ENCODE measurements at regions not wholly inside any gene's neighbourhood (a gene's known extent, or its start where the extent isn't known, plus 50 kb on each side); places are given as distances from the start of the nearest gene placed in this dataset.

DNA sequence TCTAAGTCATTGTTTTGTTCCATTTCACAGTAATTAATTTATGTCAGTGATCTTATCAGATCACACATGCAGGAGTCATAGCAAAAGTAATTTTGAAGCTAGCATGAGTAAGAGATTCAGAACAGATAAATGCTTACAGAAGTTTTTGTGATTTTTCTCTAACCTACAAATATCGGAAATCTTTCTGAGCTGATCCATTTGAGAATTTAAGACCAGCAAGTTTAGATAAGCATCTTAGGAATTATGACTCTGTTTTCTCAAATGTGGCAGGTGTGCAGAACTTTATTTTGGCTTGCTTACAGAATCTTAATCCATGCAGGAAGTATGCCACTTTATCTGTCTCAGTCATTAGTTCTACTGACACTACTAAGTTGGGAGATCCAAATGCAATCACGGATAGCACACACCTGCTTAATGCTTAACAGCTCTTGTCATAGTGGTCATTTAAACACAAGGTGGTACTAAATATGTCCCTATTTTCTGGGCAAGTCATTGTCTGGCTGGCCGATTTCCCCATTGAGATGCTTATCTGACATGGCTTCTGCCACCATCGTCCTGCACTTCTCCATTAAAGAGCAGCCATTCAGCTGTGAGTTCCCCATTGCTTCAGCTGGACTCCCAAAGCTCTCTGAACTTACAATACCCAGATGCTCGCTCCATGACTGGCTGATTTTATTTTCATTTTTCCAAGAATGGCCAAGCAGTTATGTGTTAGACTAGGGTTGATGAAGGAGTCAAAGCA lies 305.4 kb upstream of the NUDT12 start:
- no peaks in the 10 kb centered on the region for H3K36me3 ChIP-seq (ENCODE audit: control insufficient read depth in 1 of 2, insufficient read depth in 2 of 2, low read length in 2 of 2)
- RAD21 ChIA-PET (ENCODE audit: low non-redundant PET in 1 of 2, low total read pairs in 2 of 2, uncharacterized antibody in 2 of 2, unreplicated experiment in 2 of 2): no interaction called here
- no peak overlapping the region for H2AFZ ChIP-seq (ENCODE audit: low read depth, low read length, poor library complexity, severe bottlenecking)
- H3K27me3 ChIP-seq (ENCODE audit: insufficient read depth, low read length): no peaks in the 10 kb centered on the region
- ATAC-seq (no peak), DNase-seq (ENCODE audit: low read depth, low spot score) (no peak)
- H3K4me2 ChIP-seq (ENCODE audit: low read length): no peak overlapping the region
- no peaks in the 10 kb centered on the region for H3K4me1 ChIP-seq (ENCODE audit: control insufficient read depth in 1 of 2, insufficient read depth in 2 of 2, low read length in 2 of 2)
- intact Hi-C loops (cut with micrococcal nuclease): no loop called here
- no TSS peak for BruUV-seq (replicated peaks)
- no peaks in the 10 kb centered on the region for H3K79me2 ChIP-seq (ENCODE audit: insufficient read depth, low read length)
- no peaks in the 10 kb centered on the region for H3K9me3 ChIP-seq (ENCODE audit: control insufficient read depth in 1 of 2, insufficient read depth in 1 of 2, low read depth in 1 of 2, low read length in 2 of 2)
- TF ChIP-seq CBX3 (IDR thresholded peaks at IDR 0.05; ENCODE audit: low read depth): no peak
- TF ChIP-seq EZH2 (IDR thresholded peaks at IDR 0.05): no peak
- TF ChIP-seq POLR2A (IDR thresholded peaks at IDR 0.05; ENCODE audit: borderline replicate concordance, extremely low read depth, insufficient read depth, insufficient read length): no peak
- H3K4me3 ChIP-seq (replicated peaks in 1 of 2; ENCODE audit: low read depth in 1 of 2, low read length in 2 of 2): no peak overlapping the region
- H3K9ac ChIP-seq (ENCODE audit: low read length): no peak overlapping the region
- CTCF ChIA-PET: no interaction called here
- no peak overlapping the region for H3K27ac ChIP-seq (ENCODE audit: low read depth, low read length)
- POLR2A ChIA-PET: no interaction called here
- H4K20me1 ChIP-seq (ENCODE audit: insufficient read depth): no peaks in the 10 kb centered on the region
- no peaks in the 10 kb centered on the region for H3K9me2 ChIP-seq (ENCODE audit: insufficient read depth)

DNA sequence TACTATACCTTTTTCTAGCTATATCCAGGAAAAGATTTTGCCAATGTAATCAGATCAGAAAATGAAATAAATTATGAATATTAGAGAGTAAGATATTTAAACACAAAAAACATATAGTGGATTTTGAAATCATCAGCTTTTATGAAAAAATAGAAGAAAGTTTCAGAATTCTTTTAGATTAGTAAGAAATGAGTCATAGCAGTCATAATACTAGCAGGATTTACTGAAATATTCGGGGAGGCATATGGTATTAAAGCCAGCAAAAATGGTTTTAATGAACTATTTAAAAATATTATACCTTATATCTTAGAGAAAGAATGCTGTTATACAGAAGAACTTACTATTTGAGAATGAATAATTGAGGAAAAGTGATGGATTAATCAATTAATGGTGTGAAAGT lies 303.6 kb upstream of the NUDT12 start:
- POLR2A ChIA-PET: no interaction called here
- no peak overlapping the region for H3K4me3 ChIP-seq (replicated peaks in 1 of 2; ENCODE audit: low read depth in 1 of 2, low read length in 2 of 2)
- H3K36me3 ChIP-seq (ENCODE audit: control insufficient read depth in 1 of 2, insufficient read depth in 2 of 2, low read length in 2 of 2): no peaks in the 10 kb centered on the region
- H4K20me1 ChIP-seq (ENCODE audit: insufficient read depth): no peaks in the 10 kb centered on the region
- H3K9me3 ChIP-seq (ENCODE audit: control insufficient read depth in 1 of 2, insufficient read depth in 1 of 2, low read depth in 1 of 2, low read length in 2 of 2): no peaks in the 10 kb centered on the region
- ATAC-seq (no peak), DNase-seq (ENCODE audit: low read depth, low spot score) (no peak)
- H3K4me2 ChIP-seq (ENCODE audit: low read length): no peak overlapping the region
- H3K9ac ChIP-seq (ENCODE audit: low read length): no peak overlapping the region
- no peak overlapping the region for H2AFZ ChIP-seq (ENCODE audit: low read depth, low read length, poor library complexity, severe bottlenecking)
- no peak overlapping the region for H3K27ac ChIP-seq (ENCODE audit: low read depth, low read length)
- intact Hi-C loops (cut with micrococcal nuclease): no loop called here
- no peaks in the 10 kb centered on the region for H3K27me3 ChIP-seq (ENCODE audit: insufficient read depth, low read length)
- H3K9me2 ChIP-seq (ENCODE audit: insufficient read depth): no peaks in the 10 kb centered on the region
- TF ChIP-seq JUND (IDR thresholded peaks at IDR 0.05): no peak
- TF ChIP-seq, protein P1, sequence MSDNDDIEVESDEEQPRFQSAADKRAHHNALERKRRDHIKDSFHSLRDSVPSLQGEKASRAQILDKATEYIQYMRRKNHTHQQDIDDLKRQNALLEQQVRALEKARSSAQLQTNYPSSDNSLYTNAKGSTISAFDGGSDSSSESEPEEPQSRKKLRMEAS (IDR thresholded peaks at IDR 0.05): no peak
- TF ChIP-seq, protein P2, sequence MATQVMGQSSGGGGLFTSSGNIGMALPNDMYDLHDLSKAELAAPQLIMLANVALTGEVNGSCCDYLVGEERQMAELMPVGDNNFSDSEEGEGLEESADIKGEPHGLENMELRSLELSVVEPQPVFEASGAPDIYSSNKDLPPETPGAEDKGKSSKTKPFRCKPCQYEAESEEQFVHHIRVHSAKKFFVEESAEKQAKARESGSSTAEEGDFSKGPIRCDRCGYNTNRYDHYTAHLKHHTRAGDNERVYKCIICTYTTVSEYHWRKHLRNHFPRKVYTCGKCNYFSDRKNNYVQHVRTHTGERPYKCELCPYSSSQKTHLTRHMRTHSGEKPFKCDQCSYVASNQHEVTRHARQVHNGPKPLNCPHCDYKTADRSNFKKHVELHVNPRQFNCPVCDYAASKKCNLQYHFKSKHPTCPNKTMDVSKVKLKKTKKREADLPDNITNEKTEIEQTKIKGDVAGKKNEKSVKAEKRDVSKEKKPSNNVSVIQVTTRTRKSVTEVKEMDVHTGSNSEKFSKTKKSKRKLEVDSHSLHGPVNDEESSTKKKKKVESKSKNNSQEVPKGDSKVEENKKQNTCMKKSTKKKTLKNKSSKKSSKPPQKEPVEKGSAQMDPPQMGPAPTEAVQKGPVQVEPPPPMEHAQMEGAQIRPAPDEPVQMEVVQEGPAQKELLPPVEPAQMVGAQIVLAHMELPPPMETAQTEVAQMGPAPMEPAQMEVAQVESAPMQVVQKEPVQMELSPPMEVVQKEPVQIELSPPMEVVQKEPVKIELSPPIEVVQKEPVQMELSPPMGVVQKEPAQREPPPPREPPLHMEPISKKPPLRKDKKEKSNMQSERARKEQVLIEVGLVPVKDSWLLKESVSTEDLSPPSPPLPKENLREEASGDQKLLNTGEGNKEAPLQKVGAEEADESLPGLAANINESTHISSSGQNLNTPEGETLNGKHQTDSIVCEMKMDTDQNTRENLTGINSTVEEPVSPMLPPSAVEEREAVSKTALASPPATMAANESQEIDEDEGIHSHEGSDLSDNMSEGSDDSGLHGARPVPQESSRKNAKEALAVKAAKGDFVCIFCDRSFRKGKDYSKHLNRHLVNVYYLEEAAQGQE (IDR thresholded peaks at IDR 0.05; ENCODE audit: low read depth): no peak
- TF ChIP-seq CEBPB (IDR thresholded peaks at IDR 0.05; ENCODE audit: low read depth): no peak
- no peak for TF ChIP-seq EZH2 (IDR thresholded peaks at IDR 0.05)
- no peak for TF ChIP-seq CBX3 (IDR thresholded peaks at IDR 0.05; ENCODE audit: low read depth)
- no peak for TF ChIP-seq SP1 (IDR thresholded peaks at IDR 0.05; ENCODE audit: low read depth)
- TF ChIP-seq, protein P3, sequence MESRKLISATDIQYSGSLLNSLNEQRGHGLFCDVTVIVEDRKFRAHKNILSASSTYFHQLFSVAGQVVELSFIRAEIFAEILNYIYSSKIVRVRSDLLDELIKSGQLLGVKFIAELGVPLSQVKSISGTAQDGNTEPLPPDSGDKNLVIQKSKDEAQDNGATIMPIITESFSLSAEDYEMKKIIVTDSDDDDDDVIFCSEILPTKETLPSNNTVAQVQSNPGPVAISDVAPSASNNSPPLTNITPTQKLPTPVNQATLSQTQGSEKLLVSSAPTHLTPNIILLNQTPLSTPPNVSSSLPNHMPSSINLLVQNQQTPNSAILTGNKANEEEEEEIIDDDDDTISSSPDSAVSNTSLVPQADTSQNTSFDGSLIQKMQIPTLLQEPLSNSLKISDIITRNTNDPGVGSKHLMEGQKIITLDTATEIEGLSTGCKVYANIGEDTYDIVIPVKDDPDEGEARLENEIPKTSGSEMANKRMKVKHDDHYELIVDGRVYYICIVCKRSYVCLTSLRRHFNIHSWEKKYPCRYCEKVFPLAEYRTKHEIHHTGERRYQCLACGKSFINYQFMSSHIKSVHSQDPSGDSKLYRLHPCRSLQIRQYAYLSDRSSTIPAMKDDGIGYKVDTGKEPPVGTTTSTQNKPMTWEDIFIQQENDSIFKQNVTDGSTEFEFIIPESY (IDR thresholded peaks at IDR 0.05; ENCODE audit: extremely low read depth, insufficient replicate concordance, low read length): no peak
- TF ChIP-seq SRF (IDR thresholded peaks at IDR 0.05; ENCODE audit: low read depth): no peak
- TF ChIP-seq ZNF274 (IDR thresholded peaks at IDR 0.05; ENCODE audit: low read depth, low read length): no peak
- no peak for TF ChIP-seq FOSL1 (IDR thresholded peaks at IDR 0.05; ENCODE audit: low read depth)
- no peak for TF ChIP-seq EZH2phosphoT487 (IDR thresholded peaks at IDR 0.05; ENCODE audit: borderline replicate concordance)
- TF ChIP-seq, protein P4, sequence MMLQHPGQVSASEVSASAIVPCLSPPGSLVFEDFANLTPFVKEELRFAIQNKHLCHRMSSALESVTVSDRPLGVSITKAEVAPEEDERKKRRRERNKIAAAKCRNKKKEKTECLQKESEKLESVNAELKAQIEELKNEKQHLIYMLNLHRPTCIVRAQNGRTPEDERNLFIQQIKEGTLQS (IDR thresholded peaks at IDR 0.05): no peak
- H3K79me2 ChIP-seq (ENCODE audit: insufficient read depth, low read length): no peaks in the 10 kb centered on the region
- RAD21 ChIA-PET (ENCODE audit: low non-redundant PET in 1 of 2, low total read pairs in 2 of 2, uncharacterized antibody in 2 of 2, unreplicated experiment in 2 of 2): no interaction called here
- CTCF ChIA-PET: no interaction called here
- BruUV-seq (replicated peaks): no TSS peak
- H3K4me1 ChIP-seq (ENCODE audit: control insufficient read depth in 1 of 2, insufficient read depth in 2 of 2, low read length in 2 of 2): no peaks in the 10 kb centered on the region

All from HCT116 (cell line).